K562 (cell line): ENCODE measurements at regions not wholly inside any gene's neighbourhood (a gene's known extent, or its start where the extent isn't known, plus 50 kb on each side); places are given as distances from the start of the nearest gene placed in this dataset.

Experiments
- ATAC-seq: fragments of 200-7000 bp; cut with Tn5 transposase; 3 replicates; pipeline ENCODE4 v1.9.1; 2020; ENCODE audit warnings: moderate library complexity
- BruUV-seq: library from RNA; stranded (reverse); fragments of 400-500 nt; replicated peaks from 2 replicates; lab custom pipeline; 2021; lab: Mats Ljungman, UMichigan
- CTCF ChIA-PET: fragments of 300-600 bp; formaldehyde crosslinking; extraction: SDS; loops from one replicate; lab custom pipeline; 2021; ENCODE audit warnings: low intra/inter-chr PET ratio; lab: Yijun Ruan, JAX
- POLR2A ChIA-PET: fragments of 300-600, 350-650 bp; sonication (Branson Sonifier 250); formaldehyde crosslinking; extraction: SDS; loops from one replicate; lab custom pipeline; 2021; ENCODE audit warnings: antibody characterized with exemption, inconsistent platforms; lab: Yijun Ruan, JAX
- DNase-seq, 4 experiments: peaks; one replicate each; pipeline versions ENCODE4 v3.0.0 to v3.0.0-alpha.2; 2011 to 2018; ENCODE audit warnings: low spot score in 3 of 4, mixed read lengths in 3 of 4; ENCODE audit errors: extremely low read depth in 1 of 4
- FAIRE-seq: peaks from 2 replicates; lab custom pipeline; 2011; peaks lifted over from hg19 to GRCh38; lab: Jason Lieb, UNC
- H2AFZ ChIP-seq: 2 replicates; pipeline ENCODE4 v1.6.0; 2011; ENCODE audit warnings: low read depth, low read length, control low read depth, inconsistent platforms
- H3K27ac ChIP-seq: fragments of 200-600 bp; 3 replicates; pipeline ENCODE4 v1.8.0; 2011; ENCODE audit warnings: low read depth, mild to moderate bottlenecking, control low read depth, inconsistent platforms, low read length, moderate library complexity, mixed read lengths; ENCODE audit errors: extremely low read depth
- H3K27me3 ChIP-seq, 2 experiments: fragments of 300-600 bp in 1 of 2; 2 replicates in 1 of 2; 3 replicates in 1 of 2; pipeline versions ENCODE4 v1.6.0 to v1.8.0; 2011; ENCODE audit warnings: inconsistent platforms in 2 of 2, low read length in 2 of 2, mild to moderate bottlenecking in 1 of 2, mixed read lengths in 1 of 2, moderate library complexity in 1 of 2; ENCODE audit not compliant: control insufficient read depth in 2 of 2, insufficient read depth in 2 of 2
- H3K36me3 ChIP-seq: fragments of 300-600 bp; 3 replicates; pipeline ENCODE4 v1.8.0; 2011; ENCODE audit warnings: mild to moderate bottlenecking, low read length, inconsistent platforms; ENCODE audit not compliant: control insufficient read depth, insufficient read depth
- H3K4me1 ChIP-seq, 2 experiments: fragments of 200-600 bp in 1 of 2; replicated peaks in 1 of 2; 2 replicates in 1 of 2; 3 replicates in 1 of 2; pipeline versions ENCODE4 v1.5.1 to v1.8.0; 2011; ENCODE audit warnings: inconsistent platforms in 2 of 2, low read length in 2 of 2, mild to moderate bottlenecking in 1 of 2, mixed read lengths in 1 of 2, moderate library complexity in 1 of 2; ENCODE audit not compliant: control insufficient read depth in 2 of 2, insufficient read depth in 2 of 2
- H3K4me2 ChIP-seq: 2 replicates; pipeline ENCODE4 v1.6.1; 2011; ENCODE audit warnings: low read length, control low read depth, inconsistent platforms, mixed read lengths; ENCODE audit not compliant: insufficient read depth
- H3K4me3 ChIP-seq: fragments of 200-600 bp; sonication (generic), shearing (Covaris generic); 2 replicates; pipeline ENCODE4 v1.5.1; 2016; ENCODE audit warnings: control low read depth, inconsistent platforms
- H3K79me2 ChIP-seq: fragments of 200-600 bp; 3 replicates; pipeline ENCODE4 v1.8.0; 2011; ENCODE audit warnings: low read length, inconsistent platforms; ENCODE audit not compliant: control insufficient read depth, insufficient read depth
- H3K9ac ChIP-seq, 2 experiments: 2 replicates each; pipeline versions ENCODE4 v1.6.0 to v1.6.1; 2011; ENCODE audit warnings: low read depth in 2 of 2, low read length in 2 of 2, control low read depth in 1 of 2, inconsistent platforms in 1 of 2, mild to moderate bottlenecking in 1 of 2, mixed read lengths in 1 of 2; ENCODE audit not compliant: insufficient read depth in 1 of 2
- H3K9me1 ChIP-seq: one replicate; pipeline ENCODE4 v1.6.0; 2011; ENCODE audit warnings: inconsistent platforms, mild to moderate bottlenecking, low read length, moderate library complexity; ENCODE audit not compliant: control insufficient read depth, insufficient read depth
- H3K9me3 ChIP-seq: replicated peaks from 2 replicates; pipeline ENCODE4 v1.5.1; 2011; ENCODE audit warnings: low read depth, low read length, inconsistent platforms; ENCODE audit not compliant: control insufficient read depth, insufficient read depth
- H4K20me1 ChIP-seq: replicated peaks from 2 replicates; pipeline ENCODE4 v1.6.1; 2011; ENCODE audit warnings: low read length, inconsistent platforms, mixed read lengths; ENCODE audit not compliant: control insufficient read depth, insufficient read depth
- CLOCK ChIP-seq: fragments of 250-450 bp; sonication (Bioruptor Pico); IDR thresholded peaks from 2 replicates; pipeline ENCODE4 v1.4.0; 2020; ENCODE audit warnings: mild to moderate bottlenecking, moderate library complexity, borderline replicate concordance
- GABPA ChIP-seq: fragments of 200-800 bp; sonication (Bioruptor generic); conservative IDR thresholded peaks from 2 replicates; pipeline ENCODE4 v1.6.1; 2016; ENCODE audit warnings: low read depth, missing genetic modification characterization, missing compliant biosample characterization
- OTX1 ChIP-seq: fragments of 450-650 bp; formaldehyde crosslinking; IDR thresholded peaks from 2 replicates; pipeline ENCODE4 v1.4.0; 2022; ENCODE audit warnings: mild to moderate bottlenecking
- PHB2 ChIP-seq: fragments of 450-650 bp; IDR thresholded peaks from 2 replicates; pipeline ENCODE4 v1.6.1; 2017; ENCODE audit warnings: low read depth
- SMARCA4 ChIP-seq: fragments of 450-650 bp; IDR thresholded peaks from 2 replicates; pipeline ENCODE4 v1.6.1; 2016
- TAF9B ChIP-seq: fragments of 450-650 bp; IDR thresholded peaks from 2 replicates; pipeline ENCODE4 v1.6.1; 2018; ENCODE audit warnings: mild to moderate bottlenecking; ENCODE audit not compliant: partially characterized antibody
- THRB ChIP-seq: fragments of 450-650 bp; formaldehyde crosslinking; conservative IDR thresholded peaks from 2 replicates; pipeline ENCODE4 v1.4.0; 2022; ENCODE audit warnings: mild to moderate bottlenecking, missing genetic modification characterization
- ZBTB12 ChIP-seq: fragments of 250-450 bp; sonication (Bioruptor Pico); IDR thresholded peaks from 2 replicates; pipeline ENCODE4 v1.4.0; 2020
- ZNF23 ChIP-seq: fragments of 250-450 bp; sonication (Bioruptor Pico); IDR thresholded peaks from 2 replicates; pipeline ENCODE4 v1.4.0; 2020; ENCODE audit warnings: mild to moderate bottlenecking
- ZNF740 ChIP-seq, 3 experiments: fragments of 200-800 bp in 1 of 3; sonication (Bioruptor generic) in 1 of 3; sonication (generic) in 1 of 3; formaldehyde crosslinking in 1 of 3; IDR thresholded peaks; 2 replicates each; pipeline versions ENCODE4 v1.6.1 to v1.8.0; 2016 to 2022; ENCODE audit warnings: mild to moderate bottlenecking in 2 of 3, missing compliant biosample characterization in 2 of 3, missing genetic modification characterization in 2 of 3, missing genetic modification reagents in 1 of 3
- WGBS: fragments of 100-300 bp; shearing (Covaris generic); methylation state at CpG from one replicate; pipeline ENCODE4 v1.1.6; 2016; ENCODE audit warnings: low coverage, mixed read lengths; ENCODE audit not compliant: insufficient coverage; ENCODE audit errors: missing lambda C conversion rate; 5-methylcytosine and 5-hydroxymethylcytosine counted together
- in situ Hi-C: fragments of 300-500 bp; cut with MboI; formaldehyde crosslinking; loops from 4 replicates; pipeline ENCODE4 v1.15.0; 2018; ENCODE audit warnings: inconsistent platforms, mixed read lengths
- intact Hi-C: fragments of 100-400 bp; cut with micrococcal nuclease; formaldehyde crosslinking; loops from 2 replicates; pipeline ENCODE4 v1.14.2; 2022

GRCh38 chr4:31160146-31160545, 440.0 kb downstream of the PCDH7 start:
- Histone ChIP-seq H2AFZ (no peak overlapping the region), H3K4me2 (no peak overlapping the region), H3K27me3 (no peaks in the 10 kb centered on the region), H3K9ac (no peak overlapping the region), H4K20me1 (no peaks in the 10 kb centered on the region), H3K36me3 (no peaks in the 10 kb centered on the region), H3K27ac (no peak overlapping the region), H3K4me3 (no peak overlapping the region), H3K9me3 (no peaks in the 10 kb centered on the region), H3K4me1 (no peaks in the 10 kb centered on the region), H3K9me1 (no peaks in the 10 kb centered on the region), H3K79me2 (no peaks in the 10 kb centered on the region)
- ChIA-PET POLR2A (no interaction called here), CTCF (no interaction called here)
- TF ChIP-seq SMARCA4 = no peak
- DNase-seq (no peak), ATAC-seq (no peak), FAIRE-seq (no peak)
- intact Hi-C loops (no loop called here), in situ Hi-C loops (no loop called here)
- WGBS = 0% methylated on average over 2 of the region's 3 CpGs
- BruUV-seq = no TSS peak

- 0% methylated on average over 5 of the region's 5 CpGs for WGBS
- H3K36me3 ChIP-seq = no peaks in the 10 kb centered on the region
- no peak overlapping the region for H3K9ac ChIP-seq
- POLR2A ChIA-PET = no interaction called here
- no peak overlapping the region for H3K27ac ChIP-seq
- H3K4me1 ChIP-seq = no peaks in the 10 kb centered on the region
- no peak overlapping the region for H3K4me3 ChIP-seq
- H3K9me1 ChIP-seq = no peaks in the 10 kb centered on the region
- no peaks in the 10 kb centered on the region for H3K27me3 ChIP-seq
- in situ Hi-C loops = no loop called here
- H4K20me1 ChIP-seq = no peaks in the 10 kb centered on the region
- ATAC-seq = no peak
- H3K4me2 ChIP-seq = no peak overlapping the region
- intact Hi-C loops = no loop called here
- no peaks in the 10 kb centered on the region for H3K9me3 ChIP-seq
- no peak for FAIRE-seq
- H3K79me2 ChIP-seq = no peaks in the 10 kb centered on the region
- no peak for DNase-seq
- TF ChIP-seq TAF9B (no peak), CLOCK (CRISPR knock-in tag) (no peak), PHB2 (no peak), ZBTB12 (CRISPR knock-in tag) (no peak), GABPA (tag) (no peak), OTX1 (CRISPR knock-in tag) (no peak), ZNF23 (CRISPR knock-in tag) (no peak), THRB (CRISPR knock-in tag) (no peak), ZNF740 (CRISPR knock-in tag; IDR thresholded peaks at IDR 0.05) (no peak), ZNF740 (tag; IDR thresholded peaks at IDR 0.05) (no peak)
- no TSS peak for BruUV-seq
- H2AFZ ChIP-seq = no peak overlapping the region
- CTCF ChIA-PET = no interaction called here
Observed at GRCh38 chr4:31169846-31170245, 449.7 kb downstream of the PCDH7 start.
